B cell (primary cell): ENCODE measurements at regions not wholly inside any gene's neighbourhood (a gene's known extent, or its start where the extent isn't known, plus 50 kb on each side); places are given as distances from the start of the nearest gene placed in this dataset.

ENCODE experiments used
- ATAC-seq: fragments of 200-7000 bp; cut with Tn5 transposase; one replicate; pipeline ENCODE4 v1.10.0; 2021; ENCODE audit warnings: low read depth, mild to moderate bottlenecking, moderate number of reproducible peaks, moderate library complexity
- CTCF ChIA-PET: fragments of 350-600 bp; sonication (Branson Sonifier 250); formaldehyde crosslinking; loops from one replicate; lab custom pipeline; 2021; ENCODE audit warnings: antibody characterized with exemption, inconsistent platforms; lab: Charles Lee
- POLR2A ChIA-PET: fragments of 350-600 bp; sonication (Branson Sonifier 250); formaldehyde crosslinking; loops from one replicate; lab custom pipeline; 2021; ENCODE audit warnings: antibody characterized with exemption; lab: Charles Lee
- DNase-seq: peaks from one replicate; pipeline ENCODE4 v3.0.0; 2013
- H2AFZ ChIP-seq: 2 replicates; pipeline ENCODE4 v1.6.1; 2012; ENCODE audit warnings: mild to moderate bottlenecking, low read depth, low read length; ENCODE audit not compliant: insufficient read depth, poor library complexity, severe bottlenecking
- H3K27ac ChIP-seq, 2 donors: 1 replicate in 1 of 2; 2 replicates in 1 of 2; pipeline ENCODE4 v1.5.1; 2012 to 2013; ENCODE audit warnings: low read length in 2 of 2, mild to moderate bottlenecking in 2 of 2, moderate library complexity in 1 of 2
- H3K27me3 ChIP-seq, 4 experiments: fragments of 200-600 bp in 1 of 4; sonication (generic) in 1 of 4; replicated peaks in 1 of 4; 1 replicate in 2 of 4; 2 replicates in 2 of 4; pipeline versions ENCODE4 v1.6.1 to v1.7.0; 2013 to 2016; ENCODE audit warnings: low read length in 3 of 4, mild to moderate bottlenecking in 2 of 4, mixed read lengths in 1 of 4, moderate library complexity in 1 of 4; ENCODE audit not compliant: insufficient read depth in 4 of 4, control insufficient read depth in 3 of 4; ENCODE audit errors: control extremely low read depth in 1 of 4
- H3K36me3 ChIP-seq, 2 experiments: replicated peaks in 1 of 2; 1 replicate in 1 of 2; 2 replicates in 1 of 2; pipeline versions ENCODE4 v1.6.1 to v1.7.1; 2013; ENCODE audit warnings: low read length in 1 of 2; ENCODE audit not compliant: insufficient read depth in 2 of 2, control insufficient read depth in 1 of 2; ENCODE audit errors: control extremely low read depth in 1 of 2, extremely low read depth in 1 of 2
- H3K4me1 ChIP-seq, 2 donors: fragments of 200-600 bp in 1 of 2; sonication (generic) in 1 of 2; 1 replicate in 1 of 2; 2 replicates in 1 of 2; pipeline versions ENCODE4 v1.5.1 to v1.6.1; 2013 to 2017; ENCODE audit warnings: low read length in 2 of 2; ENCODE audit not compliant: control insufficient read depth in 2 of 2, insufficient read depth in 2 of 2
- H3K4me2 ChIP-seq: replicated peaks from 2 replicates; pipeline ENCODE3; 2012; ENCODE audit warnings: mild to moderate bottlenecking, low read depth, low read length; ENCODE audit not compliant: poor library complexity, severe bottlenecking
- H3K4me3 ChIP-seq, 5 experiments: fragments of 200-600 bp in 1 of 5; sonication (generic) in 1 of 5; 1 replicate in 3 of 5; 2 replicates in 2 of 5; pipeline versions ENCODE4 v1.5.1 to v1.7.0; 2011 to 2016; ENCODE audit warnings: low read length in 4 of 5, mild to moderate bottlenecking in 4 of 5, low read depth in 2 of 5, control low read depth in 1 of 5, moderate library complexity in 1 of 5; ENCODE audit not compliant: insufficient read depth in 1 of 5; ENCODE audit errors: control extremely low read depth in 1 of 5, extremely low read depth in 1 of 5
- H3K79me2 ChIP-seq: fragments of 200-600 bp; sonication (generic); one replicate; pipeline ENCODE4 v1.6.0; 2016; ENCODE audit warnings: low read length; ENCODE audit not compliant: control insufficient read depth, insufficient read depth
- H3K9ac ChIP-seq: fragments of 200-600 bp; sonication (generic); 2 replicates; pipeline ENCODE4 v1.6.1; 2017; ENCODE audit warnings: mild to moderate bottlenecking, low read length, moderate library complexity
- H3K9me3 ChIP-seq, 3 donors: one replicate each; pipeline versions ENCODE4 v1.6.1 to v1.7.1; 2013; ENCODE audit warnings: low read length in 2 of 3; ENCODE audit not compliant: control insufficient read depth in 2 of 3, insufficient read depth in 1 of 3; ENCODE audit errors: control extremely low read depth in 1 of 3
- H4K20me1 ChIP-seq: 2 replicates; pipeline ENCODE4 v1.6.0; 2012; ENCODE audit warnings: mild to moderate bottlenecking, low read length; ENCODE audit not compliant: insufficient read depth, control insufficient read depth, poor library complexity, severe bottlenecking
- H3K27ac Mint-ChIP-seq: one replicate; pipeline ENCODE4 v1.8.0; 2021; ENCODE audit warnings: mixed read lengths
- H3K27me3 Mint-ChIP-seq: one replicate; pipeline ENCODE4 v1.8.0; 2021; ENCODE audit warnings: mixed read lengths
- H3K4me1 Mint-ChIP-seq: one replicate; pipeline ENCODE4 v1.8.0; 2021; ENCODE audit warnings: mixed read lengths
- H3K4me3 Mint-ChIP-seq: one replicate; pipeline ENCODE4 v1.8.0; 2021; ENCODE audit warnings: mixed read lengths
- H3K9me3 Mint-ChIP-seq: one replicate; pipeline ENCODE4 v1.8.0; 2022; ENCODE audit warnings: mixed read lengths; ENCODE audit not compliant: insufficient read depth
- EZH2 ChIP-seq: IDR thresholded peaks from 2 replicates; pipeline ENCODE4 v1.6.1; 2012; ENCODE audit warnings: borderline replicate concordance, low read depth, mild to moderate bottlenecking, moderate library complexity, low read length; ENCODE audit not compliant: insufficient read depth, poor library complexity, severe bottlenecking
- WGBS: methylation state at CpG from one replicate; pipeline ENCODE4 v1.1.5; 2013; ENCODE audit warnings: missing lambda C conversion rate; ENCODE audit not compliant: insufficient coverage; 5-methylcytosine and 5-hydroxymethylcytosine counted together
- intact Hi-C: fragments of 100-400 bp; cut with micrococcal nuclease; formaldehyde crosslinking; loops from one replicate; pipeline ENCODE4 v1.10.0; 2022
- TF ChIP-seq, protein P1 (sequence below): fragments of 200-600 bp; IDR thresholded peaks from one replicate; pipeline ENCODE4 v1.8.0; 2022; ENCODE audit warnings: antibody characterized with exemption, mild to moderate bottlenecking

- Mint-ChIP-seq H3K27ac (no peak overlapping the region), H3K4me3 (no peak overlapping the region), H3K9me3 (no peaks in the 10 kb centered on the region), H3K4me1 (no peaks in the 10 kb centered on the region), H3K27me3 (peaks cover 18% of the 10 kb centered on the region)
- Histone ChIP-seq H3K9ac (no peak overlapping the region), H3K36me3 (no peaks in the 10 kb centered on the region), H3K4me1 (no peaks in the 10 kb centered on the region), H3K4me3 (no peak overlapping the region), H3K4me2 (no peak overlapping the region), H2AFZ (no peak overlapping the region), H3K27me3 (peaks cover 0 to 8% (median 3%) of the 10 kb centered on the region in 4 experiments), H3K79me2 (no peaks in the 10 kb centered on the region), H3K9me3 (no peaks in the 10 kb centered on the region), H3K27ac (no peak overlapping the region), H4K20me1 (no peaks in the 10 kb centered on the region)
- 81% methylated on average over 4 of the region's 4 CpGs for WGBS
- ATAC-seq (no peak), DNase-seq (no peak)
- intact Hi-C loops: no loop called here
- POLR2A ChIA-PET: no interaction called here
- TF ChIP-seq, protein P1, sequence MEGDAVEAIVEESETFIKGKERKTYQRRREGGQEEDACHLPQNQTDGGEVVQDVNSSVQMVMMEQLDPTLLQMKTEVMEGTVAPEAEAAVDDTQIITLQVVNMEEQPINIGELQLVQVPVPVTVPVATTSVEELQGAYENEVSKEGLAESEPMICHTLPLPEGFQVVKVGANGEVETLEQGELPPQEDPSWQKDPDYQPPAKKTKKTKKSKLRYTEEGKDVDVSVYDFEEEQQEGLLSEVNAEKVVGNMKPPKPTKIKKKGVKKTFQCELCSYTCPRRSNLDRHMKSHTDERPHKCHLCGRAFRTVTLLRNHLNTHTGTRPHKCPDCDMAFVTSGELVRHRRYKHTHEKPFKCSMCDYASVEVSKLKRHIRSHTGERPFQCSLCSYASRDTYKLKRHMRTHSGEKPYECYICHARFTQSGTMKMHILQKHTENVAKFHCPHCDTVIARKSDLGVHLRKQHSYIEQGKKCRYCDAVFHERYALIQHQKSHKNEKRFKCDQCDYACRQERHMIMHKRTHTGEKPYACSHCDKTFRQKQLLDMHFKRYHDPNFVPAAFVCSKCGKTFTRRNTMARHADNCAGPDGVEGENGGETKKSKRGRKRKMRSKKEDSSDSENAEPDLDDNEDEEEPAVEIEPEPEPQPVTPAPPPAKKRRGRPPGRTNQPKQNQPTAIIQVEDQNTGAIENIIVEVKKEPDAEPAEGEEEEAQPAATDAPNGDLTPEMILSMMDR: no peak
- TF ChIP-seq EZH2: no peak
- CTCF ChIA-PET: no interaction called here
Observed at GRCh38 chr21:35965699-35966098, 94.6 kb downstream of the SETD4 start.

- Histone ChIP-seq H3K27ac (no peak overlapping the region), H3K4me1 (no peaks in the 10 kb centered on the region), H3K36me3 (no peaks in the 10 kb centered on the region), H3K4me2 (no peak overlapping the region), H3K4me3 (no peak overlapping the region), H3K9me3 (no peaks in the 10 kb centered on the region), H2AFZ (no peak overlapping the region), H4K20me1 (no peaks in the 10 kb centered on the region), H3K9ac (no peak overlapping the region), H3K79me2 (no peaks in the 10 kb centered on the region), H3K27me3 (peaks cover 0 to 8% (median 3%) of the 10 kb centered on the region in 4 experiments)
- Mint-ChIP-seq H3K4me1 (no peaks in the 10 kb centered on the region), H3K4me3 (no peak overlapping the region), H3K9me3 (no peaks in the 10 kb centered on the region), H3K27me3 (peaks cover 28% of the 10 kb centered on the region), H3K27ac (no peak overlapping the region)
- WGBS: 72% methylated on average over 2 of the region's 9 CpGs
- DNase-seq (no peak), ATAC-seq (no peak)
- intact Hi-C loops: no loop called here
- CTCF ChIA-PET: no interaction called here
- TF ChIP-seq, protein P1: no peak
- POLR2A ChIA-PET: no interaction called here
Observed at GRCh38 chr21:35963920-35964451, 96.3 kb downstream of the SETD4 start.
